SIG-M5 treated with dmso at 0.1 percent for 504 hours (cell line): ENCODE measurements at regions not wholly inside any gene's neighbourhood (a gene's known extent, or its start where the extent isn't known, plus 50 kb on each side); places are given as distances from the start of the nearest gene placed in this dataset.

ENCODE experiments used
- DNase-seq: peaks from one replicate; lab custom pipeline; 2025; ENCODE audit not compliant: unreplicated experiment; lab: John Stamatoyannopoulos, UW

DNA sequence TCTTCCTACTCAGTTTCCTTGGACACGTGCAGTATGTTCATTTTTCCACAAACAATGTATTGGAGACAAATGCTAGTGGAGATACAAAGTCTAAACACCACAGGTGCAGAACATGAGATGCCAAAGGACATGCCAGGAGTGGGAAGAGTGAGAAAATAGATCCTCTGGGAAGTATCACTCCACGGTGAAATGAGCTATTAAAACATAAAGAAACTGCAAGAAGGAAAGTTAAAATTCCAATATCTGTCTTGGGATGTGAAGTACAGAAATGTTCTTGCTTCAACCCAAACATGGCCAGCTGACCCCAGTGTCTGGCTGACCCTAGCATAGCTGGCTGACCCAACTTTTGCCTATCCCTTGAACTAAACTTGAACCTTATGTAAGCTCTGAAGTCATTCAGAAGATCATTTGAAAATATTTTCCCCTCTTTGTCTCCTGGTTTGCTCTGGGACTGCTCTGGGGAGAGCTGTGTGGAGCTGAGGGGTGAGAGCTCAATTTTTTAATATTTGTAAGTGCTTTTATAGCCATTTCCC is 59.5 kb downstream of the FZD1 start:
- no peak for DNase-seq

DNA sequence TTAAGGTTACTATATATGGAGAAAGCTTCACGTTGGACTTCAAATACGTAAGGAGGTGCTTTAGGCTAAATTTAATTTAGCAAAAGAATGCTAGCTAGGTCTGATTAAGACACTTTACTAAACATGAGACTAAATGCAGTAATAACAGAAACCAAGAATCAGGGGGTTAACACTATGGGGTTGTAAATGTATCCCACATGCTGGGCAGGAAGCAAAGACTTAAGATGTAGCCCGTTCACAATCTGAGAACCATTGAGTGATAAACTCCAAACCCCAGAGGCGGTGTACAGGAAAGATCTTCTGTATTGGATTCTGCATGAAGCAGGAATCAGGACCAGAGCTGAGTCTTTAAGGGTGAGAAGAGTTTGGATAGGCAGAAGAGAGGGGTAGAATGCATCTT is 60.4 kb downstream of the FZD1 start:
- no peak for DNase-seq

DNA sequence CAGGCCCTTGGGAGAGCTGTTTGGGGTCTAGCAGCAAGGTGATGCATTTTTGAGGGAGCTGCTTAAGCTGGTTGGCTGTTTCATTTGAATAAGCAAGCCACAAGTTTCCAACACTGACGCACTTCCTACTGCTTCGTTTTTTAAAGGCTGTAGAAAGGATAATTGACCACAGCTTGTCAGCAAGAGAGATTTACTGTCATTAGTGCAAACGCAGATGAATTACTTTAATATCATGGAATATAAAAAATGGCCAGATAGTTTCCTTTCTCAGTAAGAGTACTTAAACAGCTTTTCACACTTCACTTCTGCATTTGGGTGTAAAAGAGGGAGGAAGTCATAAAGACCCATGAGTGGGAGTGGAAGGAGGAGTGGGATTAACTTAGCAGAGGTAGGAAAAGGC is 61.5 kb downstream of the FZD1 start:
- DNase-seq, result peak; percentile 7

DNA sequence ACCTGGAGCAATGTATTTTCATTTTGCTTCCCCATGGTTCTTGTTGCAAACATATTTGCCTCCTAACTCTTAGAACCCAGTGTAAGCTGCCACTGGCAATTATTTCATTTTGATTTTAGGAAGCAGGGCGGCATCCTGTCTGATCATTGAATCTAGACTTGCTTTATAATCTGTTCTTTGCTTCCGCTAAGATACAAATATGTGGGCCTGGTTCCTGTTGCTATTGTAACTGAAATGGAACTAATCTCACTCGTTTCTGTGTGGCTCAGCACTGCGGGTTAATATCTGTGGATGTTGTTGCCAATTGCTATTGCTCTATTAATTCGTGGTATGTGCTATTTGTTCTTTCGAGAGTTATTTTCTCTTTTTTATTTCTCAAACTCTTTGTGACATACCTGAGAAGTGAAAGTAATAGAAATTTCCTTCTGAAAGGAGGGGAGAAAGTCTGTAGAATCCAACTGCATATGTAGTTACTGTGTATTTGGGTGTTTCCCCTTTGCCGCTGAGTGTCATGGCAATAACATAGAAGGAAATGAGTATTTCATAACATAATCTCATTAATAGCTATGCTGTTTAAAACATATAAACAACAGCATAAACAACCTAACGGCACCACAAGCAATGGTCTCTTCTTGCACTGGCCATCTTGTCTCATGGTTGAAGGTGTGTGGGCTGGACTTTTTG is 62.4 kb downstream of the FZD1 start:
- DNase-seq, result no peak

DNA sequence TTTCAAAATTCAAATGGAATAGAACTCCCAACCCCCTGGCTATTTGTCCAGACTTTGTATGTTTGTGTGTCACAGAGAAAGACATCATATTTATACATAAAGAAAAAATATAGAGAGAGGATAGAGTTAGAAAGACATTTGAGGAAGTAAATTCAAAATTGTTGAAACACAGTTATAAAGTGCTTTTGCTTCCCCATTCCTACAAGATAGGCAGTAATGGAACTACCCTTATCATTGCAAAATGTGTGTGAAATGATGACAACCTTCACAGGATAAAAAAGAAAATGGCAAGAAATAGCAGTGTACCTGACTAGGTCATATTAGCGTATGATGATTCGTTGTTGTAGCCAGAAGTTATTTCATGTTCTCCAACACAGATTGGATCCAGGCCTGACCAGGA is 63.1 kb downstream of the FZD1 start:
- peak; percentile 59 for DNase-seq

DNA sequence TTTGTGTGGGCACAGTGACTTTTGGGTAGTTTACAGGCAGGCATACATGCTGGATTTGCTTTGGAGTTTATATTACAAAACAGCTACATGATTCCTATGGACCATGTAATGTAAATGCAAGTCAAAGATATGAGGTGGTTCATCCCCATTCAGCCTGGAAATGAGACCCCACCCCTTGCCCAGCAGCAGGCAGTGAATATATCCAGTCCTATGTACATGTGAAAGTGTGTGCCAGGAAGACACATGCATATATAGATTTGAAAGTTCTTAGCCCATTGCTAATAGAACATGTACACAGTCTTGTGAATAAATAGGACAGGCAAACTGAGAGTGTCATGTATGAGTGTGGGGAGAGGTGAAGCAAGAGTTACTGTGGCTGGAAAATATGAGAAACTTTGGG is 65.3 kb downstream of the FZD1 start:
- no peak for DNase-seq

DNA sequence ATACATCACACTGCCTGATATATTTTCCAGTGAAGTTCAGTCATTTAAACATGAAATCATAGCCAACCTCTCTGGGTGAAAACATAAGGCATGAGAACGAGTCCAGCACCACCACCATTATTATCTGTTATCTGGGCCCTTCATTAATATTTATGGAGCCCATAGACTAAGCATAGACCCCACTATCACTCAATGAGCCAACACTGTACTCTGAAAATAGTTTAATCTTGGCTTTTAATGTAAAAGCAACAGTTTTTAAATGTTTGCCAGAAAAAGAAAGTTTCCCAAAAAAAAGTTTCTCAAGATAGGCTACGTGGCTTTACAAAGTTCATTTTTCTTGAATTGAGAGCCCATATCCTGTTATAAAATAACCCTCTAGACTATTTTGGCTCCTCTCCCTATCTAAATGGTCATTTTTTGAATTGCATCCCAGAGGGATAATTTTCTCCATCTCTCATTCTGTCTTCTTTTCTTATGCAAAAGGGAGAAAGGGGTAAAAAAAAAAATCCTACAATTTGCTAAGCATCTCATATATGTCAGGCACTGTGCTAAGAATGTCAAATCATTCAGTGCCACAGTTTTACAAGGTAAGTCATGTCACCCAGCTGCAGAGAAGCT is 66.1 kb downstream of the FZD1 start:
- no peak for DNase-seq

DNA sequence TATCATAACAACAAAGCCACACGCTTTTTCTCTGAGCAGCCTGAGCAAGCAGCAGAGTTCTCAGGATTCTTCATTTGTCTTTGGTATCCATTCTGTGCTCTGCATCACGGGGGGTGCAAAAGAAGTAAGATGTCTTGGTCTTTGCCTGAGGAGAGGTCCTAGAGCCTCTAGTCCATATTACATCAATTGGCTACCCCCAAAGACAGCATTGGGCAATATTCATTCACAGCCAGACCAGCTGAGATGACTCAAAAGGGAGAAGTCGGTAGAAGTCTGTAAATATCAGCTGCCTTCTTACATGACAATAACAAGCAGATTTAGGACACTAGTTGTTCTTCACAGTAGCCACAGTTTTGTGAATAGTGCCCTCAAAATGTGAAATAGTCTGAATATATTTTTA is 66.6 kb downstream of the FZD1 start:
- peak; percentile 6 for DNase-seq

DNA sequence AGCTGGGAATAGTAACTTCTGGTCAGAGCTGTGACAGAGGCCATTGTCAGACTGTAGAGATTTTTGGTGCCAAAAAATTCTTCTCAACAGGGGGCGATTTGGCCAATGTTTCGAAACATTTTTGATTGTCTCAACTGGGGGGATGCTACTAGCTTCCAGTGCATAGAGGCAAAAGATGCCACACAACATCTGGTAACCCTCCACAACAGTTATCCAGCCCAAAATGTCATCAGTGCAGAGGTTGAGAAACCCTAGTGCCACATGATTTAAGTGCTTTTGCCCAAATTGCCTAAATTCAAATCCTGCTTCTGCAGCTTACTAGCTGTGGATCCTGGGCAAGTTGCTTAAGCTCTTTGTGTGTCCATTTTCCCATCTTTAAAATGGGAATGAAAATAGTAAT is 71.9 kb downstream of the FZD1 start:
- DNase-seq, result no peak

DNA sequence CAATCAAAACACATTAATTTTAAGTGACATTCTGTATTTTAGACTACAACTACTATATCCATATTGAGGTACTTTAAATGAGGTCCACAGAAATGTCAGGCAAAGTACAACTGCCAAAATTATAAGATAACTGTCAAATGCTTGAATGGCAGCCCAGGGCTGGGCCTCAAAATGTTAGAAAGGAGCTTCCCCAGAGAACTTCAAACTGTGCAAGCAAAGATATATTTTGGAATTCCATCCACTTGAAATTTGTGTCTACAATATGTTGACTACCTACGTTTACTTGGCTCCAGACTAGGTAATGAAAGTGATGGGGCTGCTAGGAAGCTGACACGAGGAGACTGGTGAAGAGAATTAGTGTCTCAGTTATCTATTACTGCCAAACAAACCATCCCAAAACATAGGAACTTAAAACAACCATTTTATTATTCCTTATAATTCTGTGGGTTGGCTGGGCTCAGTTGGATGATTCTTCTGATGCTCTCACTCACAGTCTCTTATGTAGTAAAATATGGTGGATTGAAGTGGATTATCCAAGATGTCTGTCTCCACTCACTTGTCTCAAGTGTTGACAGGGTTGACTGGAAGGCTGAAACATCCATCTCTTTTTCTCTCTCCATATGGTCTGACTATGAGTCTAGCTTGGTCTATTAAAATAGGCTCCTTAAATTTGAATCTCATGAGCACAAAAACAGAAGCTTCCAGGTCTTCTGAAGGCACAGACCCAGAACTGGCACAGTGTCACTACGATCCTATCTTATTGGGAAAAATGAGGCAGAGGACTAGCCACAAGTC is 74.2 kb downstream of the FZD1 start:
- DNase-seq, result no peak

DNA sequence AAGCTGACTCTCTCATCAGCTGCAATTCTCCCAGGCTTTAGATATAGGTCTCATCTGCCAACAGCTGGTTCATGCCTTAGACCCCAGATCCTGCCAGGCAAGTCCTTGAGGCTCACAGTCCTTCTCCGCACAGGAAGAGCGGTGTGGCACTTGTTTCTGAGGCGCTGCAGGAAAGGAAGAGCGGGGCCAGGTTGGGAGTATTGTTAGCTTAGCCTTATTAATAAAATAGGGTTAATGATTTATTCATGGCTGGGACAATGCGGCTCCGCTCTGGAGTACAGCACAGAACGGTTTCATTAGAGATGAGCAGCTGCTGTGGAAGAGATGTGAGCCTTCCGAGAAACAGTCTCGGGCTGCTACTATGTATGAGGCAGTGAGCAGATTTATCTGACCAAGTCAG is 78.1 kb downstream of the FZD1 start:
- DNase-seq, result no peak

DNA sequence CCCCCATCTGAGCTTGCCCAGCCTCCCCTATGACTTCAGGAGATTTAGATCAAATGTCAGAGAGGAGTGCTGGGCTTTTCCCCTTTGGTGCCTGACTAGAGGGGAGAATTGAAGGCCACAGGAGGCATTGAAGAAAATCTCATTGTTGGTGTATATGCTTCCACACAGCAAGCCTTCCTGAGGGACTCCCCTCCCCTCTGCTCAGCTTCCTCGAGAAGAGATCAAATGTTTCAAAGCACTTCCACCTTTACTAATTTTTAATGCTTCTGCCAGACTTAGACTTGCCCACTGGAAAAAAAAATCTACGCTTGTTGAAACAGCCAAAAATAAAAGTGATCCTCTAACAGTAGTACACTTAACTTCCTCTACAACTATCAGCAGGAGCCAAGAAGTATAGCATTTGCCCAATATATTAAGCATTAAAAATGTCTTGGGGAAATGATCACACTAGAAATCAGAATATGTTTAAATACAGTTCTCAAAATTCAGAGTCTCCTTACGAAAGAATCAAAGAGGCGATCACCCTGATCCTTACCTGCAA is 79.3 kb downstream of the FZD1 start:
- no peak for DNase-seq

DNA sequence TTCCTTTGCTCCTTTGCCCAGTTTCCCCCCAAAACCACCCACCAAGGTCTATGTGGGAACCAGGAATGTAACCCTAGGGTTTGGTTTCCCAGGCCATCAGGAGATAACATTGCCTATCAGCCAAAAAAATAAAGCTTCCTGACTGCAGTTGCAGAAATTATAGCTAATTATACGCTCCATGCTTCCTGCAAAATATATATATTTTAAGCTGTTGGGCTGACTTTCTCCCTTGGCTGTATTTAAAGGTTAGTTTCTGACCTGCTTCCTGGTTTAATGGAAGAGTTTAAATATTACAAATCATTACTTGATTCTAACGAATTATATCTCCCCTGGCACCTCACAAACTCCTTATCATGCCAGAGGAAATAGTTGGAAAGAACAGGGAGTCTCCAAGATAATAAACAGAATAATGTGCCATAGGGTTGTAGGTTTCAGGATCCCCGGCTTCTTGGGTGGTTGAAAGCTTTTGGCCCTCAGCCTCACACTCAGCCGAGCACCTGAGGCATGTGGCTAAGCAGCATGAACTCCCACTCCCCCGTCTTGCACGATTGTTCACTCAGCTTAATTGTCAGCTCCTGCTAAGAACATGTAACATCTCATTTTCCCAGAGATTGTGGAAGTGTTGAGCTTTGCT is 79.9 kb downstream of the FZD1 start:
- no peak for DNase-seq

DNA sequence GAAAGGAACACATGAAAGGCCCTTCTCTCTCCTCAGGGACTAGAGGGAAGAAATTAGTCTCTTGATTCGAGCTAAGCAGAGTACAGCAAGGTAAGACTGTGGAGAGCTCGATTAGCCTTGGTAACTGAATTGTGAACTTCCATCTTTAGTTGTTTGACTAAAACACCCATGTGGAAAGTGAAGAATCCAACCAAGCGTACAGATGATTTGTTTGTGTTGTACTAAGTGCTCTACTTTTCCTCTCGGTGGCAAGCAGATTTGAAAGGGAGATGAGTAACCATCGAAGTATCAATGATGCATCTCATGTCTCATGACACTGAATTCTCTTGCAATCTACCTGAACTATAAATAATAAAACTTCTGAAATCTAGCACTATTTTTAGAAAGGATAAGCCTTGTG is 80.7 kb downstream of the FZD1 start:
- DNase-seq, result no peak

DNA sequence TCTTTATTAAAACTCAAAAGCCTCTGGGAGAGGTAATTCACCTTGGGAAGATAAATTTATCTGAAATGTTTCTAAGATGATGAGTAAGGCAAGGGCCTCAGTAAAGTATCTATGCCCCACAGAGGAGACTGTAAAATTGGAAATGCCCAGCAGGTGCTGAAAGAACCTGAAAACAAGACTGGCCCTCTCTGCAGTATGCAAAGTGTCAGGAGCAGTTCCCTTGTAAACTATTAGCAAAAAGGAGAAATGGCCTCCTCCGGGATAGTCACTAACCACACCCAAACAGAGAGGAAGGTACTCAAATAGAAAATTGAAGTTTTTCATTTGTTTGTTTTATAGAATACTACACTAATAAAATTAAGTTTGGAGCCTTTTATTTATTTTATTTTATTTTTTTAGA is 81.2 kb downstream of the FZD1 start:
- DNase-seq, result no peak

DNA sequence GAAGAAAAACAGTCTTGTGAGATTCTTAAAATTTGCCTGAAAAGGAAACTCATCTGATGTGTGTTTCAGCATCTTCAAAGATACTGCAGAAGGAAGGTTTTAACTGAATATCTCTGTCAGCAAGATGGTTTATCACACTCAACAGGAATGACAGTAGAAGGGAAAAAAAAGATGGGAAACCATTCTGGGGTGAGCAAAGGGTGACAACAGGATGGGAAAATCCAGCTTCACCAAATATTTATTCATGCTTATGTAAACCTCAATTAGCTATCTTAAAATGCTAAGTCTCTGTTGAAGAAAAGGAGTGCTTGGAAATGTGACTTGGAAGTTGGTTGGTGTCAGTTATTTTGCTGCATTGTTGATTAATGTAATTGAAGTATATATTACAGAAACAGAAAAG is 82.2 kb downstream of the FZD1 start:
- no peak for DNase-seq

DNA sequence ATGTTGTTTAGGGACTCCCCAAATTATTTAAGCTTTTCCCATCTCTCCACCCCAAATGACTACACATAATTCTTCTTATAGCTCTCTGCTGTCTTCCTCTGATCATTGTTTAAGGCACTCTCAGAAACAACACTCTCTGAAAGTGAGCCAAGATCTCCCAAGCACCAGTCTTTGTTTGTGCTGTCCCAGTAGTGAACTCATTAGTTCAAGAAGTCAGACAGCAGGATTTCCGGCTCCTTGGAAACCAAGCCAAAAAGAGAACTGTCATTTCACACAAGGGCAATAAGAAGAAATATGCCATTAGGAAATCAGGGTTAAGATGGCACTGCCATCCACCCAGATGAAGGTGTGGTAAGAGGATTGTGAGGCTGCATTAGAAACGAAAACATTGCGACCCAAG is 83.1 kb downstream of the FZD1 start:
- no peak for DNase-seq

DNA sequence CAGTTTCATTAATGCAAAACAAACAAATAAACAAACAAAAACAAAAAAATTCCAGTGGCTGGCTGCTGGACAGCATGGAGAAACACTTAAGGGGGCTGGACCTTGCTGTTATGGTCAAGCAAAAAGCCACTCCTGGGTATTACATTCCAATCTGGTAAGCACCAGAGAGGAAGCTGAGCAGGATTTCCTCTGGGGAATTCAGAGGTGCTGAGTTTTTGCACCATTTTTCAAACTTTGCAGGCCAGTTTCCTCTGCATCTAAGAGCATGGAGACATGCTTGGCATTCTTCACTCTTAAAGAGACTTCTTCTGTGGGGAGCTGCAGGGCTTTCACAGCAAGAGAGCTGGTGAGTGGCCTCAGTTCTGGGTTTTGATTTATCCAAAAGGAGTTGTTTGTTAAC is 84.5 kb downstream of the FZD1 start:
- DNase-seq, result no peak

DNA sequence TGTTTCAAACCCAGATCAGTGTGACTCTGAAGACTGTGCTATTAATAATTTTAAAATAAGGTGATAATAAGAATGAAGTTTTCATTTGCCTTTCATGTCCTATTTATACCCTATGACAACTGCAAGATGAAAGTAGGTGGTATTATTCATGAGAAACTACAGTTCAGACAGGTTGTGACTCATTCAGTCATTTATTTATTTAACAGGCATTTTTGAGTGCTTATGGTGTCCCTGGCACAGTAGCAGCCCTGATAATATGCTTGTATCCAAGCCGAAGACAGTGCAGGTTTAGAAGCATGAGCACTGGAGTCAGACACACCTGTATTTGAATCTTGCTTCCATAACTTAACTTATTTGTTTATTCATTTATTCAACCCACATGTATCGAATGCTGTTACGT is 87.1 kb downstream of the FZD1 start:
- DNase-seq, result peak; percentile 4

DNA sequence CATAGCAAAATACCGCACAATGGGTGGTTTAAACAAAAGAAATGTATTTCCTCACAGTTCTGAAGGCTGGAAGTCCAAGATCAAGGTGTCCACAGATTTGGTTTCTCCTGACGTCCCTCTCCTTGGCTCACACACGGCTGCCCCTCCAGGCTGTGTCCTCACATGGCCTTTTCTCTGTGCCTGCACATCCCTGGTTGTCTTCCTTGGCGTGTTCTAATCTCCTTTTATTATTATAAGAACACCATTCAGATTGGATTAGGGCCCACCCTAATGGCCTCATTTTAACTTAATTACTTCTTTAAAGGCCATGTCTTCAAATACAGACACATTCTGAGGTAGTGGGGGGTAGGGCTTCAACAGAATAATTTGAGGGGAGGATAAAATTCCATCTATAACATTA is 87.9 kb downstream of the FZD1 start:
- DNase-seq, result no peak

DNA sequence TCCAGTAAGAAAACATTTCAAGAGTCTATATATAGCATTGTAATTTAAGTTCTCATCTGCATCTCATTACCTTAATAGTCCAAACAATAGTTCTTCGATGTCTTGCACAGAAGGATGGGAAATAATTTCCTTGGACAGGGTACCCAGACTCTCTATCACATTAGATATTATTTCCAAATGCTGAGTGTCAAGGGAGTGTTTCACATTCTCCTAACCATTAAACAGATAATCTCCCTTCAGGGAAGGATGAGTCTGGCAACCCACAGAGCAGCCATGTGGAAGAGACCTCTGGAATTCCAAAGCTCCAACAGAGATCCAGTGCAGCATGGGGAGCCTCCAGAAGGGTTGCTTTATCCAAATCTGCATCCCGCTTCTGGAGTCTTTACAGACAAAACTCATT is 89.6 kb downstream of the FZD1 start:
- no peak for DNase-seq
